Activated CD8-positive, alpha-beta T cell treated with anti-CD3 and anti-CD28 coated beads for 36 hours (primary cell): ENCODE measurements at regions not wholly inside any gene's neighbourhood (a gene's known extent, or its start where the extent isn't known, plus 50 kb on each side); places are given as distances from the start of the nearest gene placed in this dataset.
"Not testable (repeated sequence)": the region's sequence is repeated elsewhere in the genome, so short reads cannot be mapped to it uniquely, and the experiment has no call there.

Experiments
- ATAC-seq: fragments of 200-7000 bp; cut with Tn5 transposase; one replicate; pipeline ENCODE4 v1.10.0; 2021; ENCODE audit warnings: mild to moderate bottlenecking, moderate library complexity
- CTCF ChIA-PET: fragments of 350-600 bp; sonication (Branson Sonifier 250); formaldehyde crosslinking; loops from one replicate; lab custom pipeline; 2021; ENCODE audit warnings: antibody characterized with exemption; lab: Charles Lee
- POLR2A ChIA-PET: fragments of 350-600 bp; sonication (Branson Sonifier 250); formaldehyde crosslinking; loops from one replicate; lab custom pipeline; 2021; ENCODE audit warnings: antibody characterized with exemption; lab: Charles Lee
- DNase-seq: peaks from one replicate; pipeline ENCODE4 v3.0.0-alpha.2; 2020
- H3K27ac Mint-ChIP-seq: one replicate; pipeline ENCODE4 v1.8.0; 2021; ENCODE audit warnings: mild to moderate bottlenecking, mixed read lengths
- H3K27me3 Mint-ChIP-seq: one replicate; pipeline ENCODE4 v1.8.0; 2021; ENCODE audit warnings: mixed read lengths
- H3K36me3 Mint-ChIP-seq: one replicate; pipeline ENCODE4 v1.8.0; 2021; ENCODE audit warnings: low read depth, mixed read lengths
- H3K4me1 Mint-ChIP-seq: one replicate; pipeline ENCODE4 v1.8.0; 2021; ENCODE audit warnings: low read depth, mixed read lengths
- H3K4me3 Mint-ChIP-seq: one replicate; pipeline ENCODE4 v1.8.0; 2021; ENCODE audit warnings: mild to moderate bottlenecking, moderate library complexity, mixed read lengths
- H3K9me3 Mint-ChIP-seq: one replicate; pipeline ENCODE4 v1.8.0; 2021; ENCODE audit warnings: mixed read lengths
- CTCF ChIP-seq: fragments of 200-600 bp; IDR thresholded peaks from one replicate; pipeline ENCODE4 v1.8.0; 2022; ENCODE audit warnings: antibody characterized with exemption, mild to moderate bottlenecking
- intact Hi-C: fragments of 100-400 bp; cut with micrococcal nuclease; formaldehyde crosslinking; loops from one replicate; pipeline ENCODE4 v1.10.0; 2022

- H3K27me3 Mint-ChIP-seq, result no peaks in the 10 kb centered on the region
- H3K4me3 Mint-ChIP-seq, result no peak overlapping the region
- H3K27ac Mint-ChIP-seq, result no peak overlapping the region
- TF ChIP-seq CTCF, result no peak
- no peaks in the 10 kb centered on the region for H3K4me1 Mint-ChIP-seq
- ChIA-PET CTCF (no interaction called here), POLR2A (no interaction called here)
- no peaks in the 10 kb centered on the region for H3K36me3 Mint-ChIP-seq
- intact Hi-C loops, result no loop called here
- peaks cover 3% of the 10 kb centered on the region for H3K9me3 Mint-ChIP-seq
- no peak for ATAC-seq
- DNase-seq, result no peak
Observed at GRCh38 chr2:184455624-184456023, 142.7 kb upstream of the ZNF804A start.

GRCh38 chr2:184456693-184457092, 141.6 kb upstream of the ZNF804A start:
- H3K9me3 Mint-ChIP-seq, CTCF ChIA-PET, H3K27ac Mint-ChIP-seq, POLR2A ChIA-PET, ATAC-seq, intact Hi-C loops, H3K4me1 Mint-ChIP-seq, H3K36me3 Mint-ChIP-seq, H3K27me3 Mint-ChIP-seq, DNase-seq, H3K4me3 Mint-ChIP-seq: not testable (repeated sequence)

GRCh38 chr2:184463102-184463865, 135.0 kb upstream of the ZNF804A start:
- DNase-seq (no peak), ATAC-seq (no peak)
- Mint-ChIP-seq H3K36me3 (no peaks in the 10 kb centered on the region), H3K27ac (no peak overlapping the region), H3K4me3 (no peak overlapping the region), H3K27me3 (no peaks in the 10 kb centered on the region), H3K4me1 (no peaks in the 10 kb centered on the region), H3K9me3 (peaks cover 4% of the 10 kb centered on the region)
- no peak for TF ChIP-seq CTCF
- POLR2A ChIA-PET, result no interaction called here
- CTCF ChIA-PET, result no interaction called here
- intact Hi-C loops, result no loop called here

GRCh38 chr2:184463866-184464248, 134.5 kb upstream of the ZNF804A start:
- no peak for TF ChIP-seq CTCF
- Mint-ChIP-seq H3K9me3 (peaks cover 4% of the 10 kb centered on the region), H3K27ac (no peak overlapping the region), H3K27me3 (no peaks in the 10 kb centered on the region), H3K36me3 (no peaks in the 10 kb centered on the region), H3K4me3 (no peak overlapping the region), H3K4me1 (no peaks in the 10 kb centered on the region)
- DNase-seq (no peak), ATAC-seq (no peak)
- POLR2A ChIA-PET, result no interaction called here
- intact Hi-C loops, result no loop called here
- CTCF ChIA-PET, result no interaction called here

GRCh38 chr2:184468826-184469225, 129.5 kb upstream of the ZNF804A start:
- Mint-ChIP-seq H3K36me3 (no peaks in the 10 kb centered on the region), H3K27ac (no peak overlapping the region), H3K27me3 (no peaks in the 10 kb centered on the region), H3K4me1 (no peaks in the 10 kb centered on the region), H3K9me3 (peaks cover 4% of the 10 kb centered on the region), H3K4me3 (no peak overlapping the region)
- DNase-seq (no peak), ATAC-seq (no peak)
- intact Hi-C loops, result no loop called here
- ChIA-PET CTCF (no interaction called here), POLR2A (no interaction called here)
- no peak for TF ChIP-seq CTCF
